IMR-90 (cell line): ENCODE measurements at regions not wholly inside any gene's neighbourhood (a gene's known extent, or its start where the extent isn't known, plus 50 kb on each side); places are given as distances from the start of the nearest gene placed in this dataset.

ENCODE experiments used
- ATAC-seq: fragments of 200-7000 bp; cut with Tn5 transposase; 2 replicates; pipeline ENCODE4 v1.9.1; 2020; ENCODE audit warnings: low read depth, mild to moderate bottlenecking, moderate library complexity
- BruUV-seq: library from RNA; stranded (reverse); fragments of 400-500 nt; replicated peaks from 2 replicates; lab custom pipeline; 2021; lab: Mats Ljungman, UMichigan
- CTCF ChIA-PET: fragments of 300-600 bp; formaldehyde crosslinking; extraction: SDS; loops from one replicate; lab custom pipeline; 2021; ENCODE audit warnings: antibody characterized with exemption; lab: Yijun Ruan, JAX
- POLR2A ChIA-PET: fragments of 300-600 bp; sonication (Branson Sonifier 250); formaldehyde crosslinking; loops from one replicate; lab custom pipeline; 2022; ENCODE audit warnings: antibody characterized with exemption; ENCODE audit not compliant: unreplicated experiment; lab: Charles Lee
- DNase-seq: peaks from one replicate; pipeline ENCODE4 v3.0.0; 2013
- H2AFZ ChIP-seq: replicated peaks from 2 replicates; pipeline ENCODE3; 2013; ENCODE audit warnings: low read length, mild to moderate bottlenecking; ENCODE audit not compliant: poor library complexity
- H2AK5ac ChIP-seq: 2 replicates; pipeline ENCODE4 v1.6.1; 2013; ENCODE audit warnings: low read depth, low read length, inconsistent platforms
- H2AK9ac ChIP-seq: replicated peaks from 2 replicates; pipeline ENCODE3; 2013; ENCODE audit warnings: mild to moderate bottlenecking, low read depth, low read length, moderate library complexity; ENCODE audit not compliant: poor library complexity
- H2BK120ac ChIP-seq: 2 replicates; pipeline ENCODE4 v1.6.1; 2013; ENCODE audit warnings: low read depth, low read length, inconsistent platforms
- H2BK15ac ChIP-seq: 3 replicates; pipeline ENCODE4 v1.6.1; 2013; ENCODE audit warnings: low read depth, low read length, inconsistent platforms
- H2BK20ac ChIP-seq: 2 replicates; pipeline ENCODE4 v1.6.1; 2013; ENCODE audit warnings: low read depth, mild to moderate bottlenecking, inconsistent platforms, low read length, moderate library complexity
- H2BK5ac ChIP-seq: 2 replicates; pipeline ENCODE4 v1.6.1; 2013; ENCODE audit warnings: mild to moderate bottlenecking, low read depth, low read length, inconsistent platforms; ENCODE audit not compliant: poor library complexity, severe bottlenecking
- H3K14ac ChIP-seq: replicated peaks from 2 replicates; pipeline ENCODE4 v1.6.1; 2013; ENCODE audit warnings: low read depth, low read length, inconsistent platforms
- H3K18ac ChIP-seq: 2 replicates; pipeline ENCODE4 v1.6.1; 2013; ENCODE audit warnings: low read depth, low read length, control low read depth
- H3K23ac ChIP-seq: 2 replicates; pipeline ENCODE4 v1.6.1; 2013; ENCODE audit warnings: low read depth, low read length, inconsistent platforms
- H3K27ac ChIP-seq: 2 replicates; pipeline ENCODE4 v1.5.1; 2013; ENCODE audit warnings: mild to moderate bottlenecking, control low read depth, low read length; ENCODE audit not compliant: insufficient read depth
- H3K27me3 ChIP-seq: 2 replicates; pipeline ENCODE4 v1.6.1; 2013; ENCODE audit warnings: low read length; ENCODE audit not compliant: control insufficient read depth, insufficient read depth
- H3K36me3 ChIP-seq: 2 replicates; pipeline ENCODE4 v1.6.1; 2013; ENCODE audit warnings: low read length, mixed read lengths; ENCODE audit not compliant: control insufficient read depth, insufficient read depth
- H3K4ac ChIP-seq: 2 replicates; pipeline ENCODE4 v1.6.1; 2013; ENCODE audit warnings: low read depth, low read length, inconsistent platforms
- H3K4me1 ChIP-seq: 2 replicates; pipeline ENCODE4 v1.6.1; 2013; ENCODE audit warnings: low read length, mixed read lengths; ENCODE audit not compliant: control insufficient read depth, insufficient read depth
- H3K4me2 ChIP-seq: 2 replicates; pipeline ENCODE4 v1.6.1; 2013; ENCODE audit warnings: low read depth, mild to moderate bottlenecking, control low read depth, low read length, moderate library complexity
- H3K4me3 ChIP-seq: 2 replicates; pipeline ENCODE4 v1.5.1; 2013; ENCODE audit warnings: low read depth, mild to moderate bottlenecking, control low read depth, low read length, moderate library complexity; ENCODE audit not compliant: insufficient read depth
- H3K56ac ChIP-seq: 2 replicates; pipeline ENCODE4 v1.6.1; 2013; ENCODE audit warnings: low read length, inconsistent platforms; ENCODE audit not compliant: insufficient read depth; ENCODE audit errors: extremely low read depth
- H3K79me1 ChIP-seq, 2 experiments: 2 replicates each; pipeline ENCODE4 v1.6.1; 2013; ENCODE audit warnings: low read length in 2 of 2, inconsistent platforms in 1 of 2, low read depth in 1 of 2
- H3K9ac ChIP-seq: 2 replicates; pipeline ENCODE4 v1.6.1; 2013; ENCODE audit warnings: low read depth, low read length, control low read depth
- H3K9me1 ChIP-seq: 2 replicates; pipeline ENCODE4 v1.6.1; 2013; ENCODE audit warnings: low read length, inconsistent platforms; ENCODE audit not compliant: insufficient read depth
- H3K9me3 ChIP-seq: 2 replicates; pipeline ENCODE4 v1.6.1; 2013; ENCODE audit warnings: low read length; ENCODE audit not compliant: control insufficient read depth, insufficient read depth
- H4K20me1 ChIP-seq: 2 replicates; pipeline ENCODE4 v1.6.1; 2013; ENCODE audit warnings: low read length, inconsistent platforms; ENCODE audit not compliant: insufficient read depth
- H4K5ac ChIP-seq: 2 replicates; pipeline ENCODE4 v1.6.1; 2013; ENCODE audit warnings: mild to moderate bottlenecking, low read depth, low read length, control low read depth
- H4K8ac ChIP-seq, 2 experiments: 2 replicates each; pipeline ENCODE4 v1.6.1; 2013; ENCODE audit warnings: low read depth in 2 of 2, low read length in 2 of 2, control low read depth in 1 of 2, inconsistent platforms in 1 of 2
- H4K91ac ChIP-seq: 2 replicates; pipeline ENCODE4 v1.6.1; 2013; ENCODE audit warnings: low read depth, low read length, inconsistent platforms; ENCODE audit not compliant: insufficient read depth
- MAFK ChIP-seq: IDR thresholded peaks from 2 replicates; pipeline ENCODE4 v1.6.1; 2012; ENCODE audit warnings: low read depth, low read length, improper control_type of control experiment
- RFX5 ChIP-seq: IDR thresholded peaks from 2 replicates; pipeline ENCODE4 v1.8.0; 2012; ENCODE audit warnings: low read depth, mild to moderate bottlenecking, low read length, moderate library complexity
- WGBS, 2 experiments: methylation state at CpG; one replicate each; pipeline versions ENCODE4 v1.1.5 to v1.1.7; 2013; ENCODE audit warnings: missing lambda C conversion rate in 2 of 2; ENCODE audit not compliant: insufficient read length in 1 of 2; ENCODE audit errors: extremely low coverage in 2 of 2; 5-methylcytosine and 5-hydroxymethylcytosine counted together
- dilution Hi-C: fragments of 300-500 bp; cut with HindIII; formaldehyde crosslinking; loops from one replicate; pipeline ENCODE4 v1.14.3; 2018; ENCODE audit warnings: low sequenced_read_pairs; ENCODE audit not compliant: unreplicated experiment
- in situ Hi-C: fragments of 300-500 bp; cut with MboI; formaldehyde crosslinking; loops from 3 replicates; pipeline ENCODE4 v1.14.3; 2019; ENCODE audit warnings: low sequenced_read_pairs, inconsistent platforms, mixed read lengths
- intact Hi-C: fragments of 100-400 bp; cut with micrococcal nuclease; formaldehyde crosslinking; loops from 2 replicates; pipeline ENCODE4 v1.10.0; 2022

- peak; percentile 19; the same call in 1 of the 2 replicates for TF ChIP-seq MAFK
- no peak for TF ChIP-seq RFX5
- no peak overlapping the region for H2AFZ ChIP-seq
- no peak overlapping the region for H2BK20ac ChIP-seq
- no peak overlapping the region for H3K14ac ChIP-seq
- in situ Hi-C loops, result no loop called here
- no peak overlapping the region for H2AK9ac ChIP-seq
- no peaks in the 10 kb centered on the region for H3K9me1 ChIP-seq
- DNase-seq, result no peak
- no peak overlapping the region for H3K4ac ChIP-seq
- no peaks in the 10 kb centered on the region for H3K79me1 ChIP-seq
- no peaks in the 10 kb centered on the region for H4K20me1 ChIP-seq
- no peak overlapping the region for H2BK120ac ChIP-seq
- H3K9me3 ChIP-seq, result no peaks in the 10 kb centered on the region
- no peak overlapping the region for H2BK5ac ChIP-seq
- dilution Hi-C loops, result no loop called here
- H3K4me3 ChIP-seq, result no peak overlapping the region
- H3K27me3 ChIP-seq, result no peaks in the 10 kb centered on the region; the same call in none of the 2 replicates
- no peak overlapping the region for H2AK5ac ChIP-seq
- no peak overlapping the region for H3K27ac ChIP-seq
- BruUV-seq, result no TSS peak
- H2BK15ac ChIP-seq, result no peak overlapping the region
- POLR2A ChIA-PET, result interaction anchor here (0.6 kb wide), 1 partner anchor 518 kb away, joined by 3 read pairs; no protein-coding TSS in a partner anchor
- no peak overlapping the region for H3K56ac ChIP-seq
- H3K36me3 ChIP-seq, result no peaks in the 10 kb centered on the region
- intact Hi-C loops, result no loop called here
- CTCF ChIA-PET, result interaction anchor here (0.7 kb wide), 1 partner anchor 282 kb away, joined by 3 read pairs; no protein-coding TSS in a partner anchor
- WGBS, 2 experiments, result no CpG with 5 or more reads among the region's 2 CpGs
- ATAC-seq, result no peak
- no peak overlapping the region for H3K9ac ChIP-seq
- no peak overlapping the region for H4K91ac ChIP-seq
- H3K4me1 ChIP-seq, result peaks cover 15% of the 10 kb centered on the region
- H4K8ac ChIP-seq, result no peak overlapping the region
- H3K18ac ChIP-seq, result no peak overlapping the region
- no peak overlapping the region for H3K23ac ChIP-seq
- no peak overlapping the region for H4K5ac ChIP-seq
- H3K4me2 ChIP-seq, result 0 out of 2 replicates have a peak overlapping the region, but pooled peaks have one; percentile 19
These were observed 132.6 kb downstream of the MRPS6 start for GRCh38 chr21:34205811-34206571.
